ENCODE measurements at regions not wholly inside any gene's neighbourhood (a gene's known extent, or its start where the extent isn't known, plus 50 kb on each side); places are given as distances from the start of the nearest gene placed in this dataset.

DNA sequence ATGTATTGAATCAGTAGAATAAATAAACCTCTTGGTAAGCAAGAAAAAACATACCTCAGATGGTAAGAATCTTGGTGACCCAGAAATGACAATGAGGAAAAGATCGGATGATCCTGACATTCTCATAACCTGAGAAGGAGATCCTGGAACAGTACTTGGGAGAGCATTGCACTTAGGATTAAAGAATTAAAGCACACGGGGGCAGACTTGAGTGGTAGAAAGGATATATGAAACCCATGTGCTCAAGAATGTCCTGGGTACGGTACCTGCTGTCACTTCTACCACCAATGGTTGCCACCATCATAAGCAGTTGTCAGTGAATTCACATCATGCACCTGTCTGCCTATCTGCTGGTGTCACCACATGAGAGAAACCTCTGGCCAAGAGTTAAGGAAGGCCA is 108.9 kb upstream of the GJB5 start:
- TF ChIP-seq SIN3A (IDR thresholded peaks at IDR 0.05; ENCODE audit: borderline replicate concordance, insufficient read depth, low read length) (no peak), TAF1 (IDR thresholded peaks at IDR 0.05; ENCODE audit: borderline replicate concordance, insufficient read depth, low read length) (no peak), FOXP2 (optimal IDR thresholded peaks at IDR 0.05; ENCODE audit: borderline replicate concordance, extremely low read depth, extremely low read length, insufficient read depth) (no peak), POLR2AphosphoS5 (IDR thresholded peaks at IDR 0.05; ENCODE audit: low read depth, low read length) (no peak)
- TF ChIP-seq, protein P1, sequence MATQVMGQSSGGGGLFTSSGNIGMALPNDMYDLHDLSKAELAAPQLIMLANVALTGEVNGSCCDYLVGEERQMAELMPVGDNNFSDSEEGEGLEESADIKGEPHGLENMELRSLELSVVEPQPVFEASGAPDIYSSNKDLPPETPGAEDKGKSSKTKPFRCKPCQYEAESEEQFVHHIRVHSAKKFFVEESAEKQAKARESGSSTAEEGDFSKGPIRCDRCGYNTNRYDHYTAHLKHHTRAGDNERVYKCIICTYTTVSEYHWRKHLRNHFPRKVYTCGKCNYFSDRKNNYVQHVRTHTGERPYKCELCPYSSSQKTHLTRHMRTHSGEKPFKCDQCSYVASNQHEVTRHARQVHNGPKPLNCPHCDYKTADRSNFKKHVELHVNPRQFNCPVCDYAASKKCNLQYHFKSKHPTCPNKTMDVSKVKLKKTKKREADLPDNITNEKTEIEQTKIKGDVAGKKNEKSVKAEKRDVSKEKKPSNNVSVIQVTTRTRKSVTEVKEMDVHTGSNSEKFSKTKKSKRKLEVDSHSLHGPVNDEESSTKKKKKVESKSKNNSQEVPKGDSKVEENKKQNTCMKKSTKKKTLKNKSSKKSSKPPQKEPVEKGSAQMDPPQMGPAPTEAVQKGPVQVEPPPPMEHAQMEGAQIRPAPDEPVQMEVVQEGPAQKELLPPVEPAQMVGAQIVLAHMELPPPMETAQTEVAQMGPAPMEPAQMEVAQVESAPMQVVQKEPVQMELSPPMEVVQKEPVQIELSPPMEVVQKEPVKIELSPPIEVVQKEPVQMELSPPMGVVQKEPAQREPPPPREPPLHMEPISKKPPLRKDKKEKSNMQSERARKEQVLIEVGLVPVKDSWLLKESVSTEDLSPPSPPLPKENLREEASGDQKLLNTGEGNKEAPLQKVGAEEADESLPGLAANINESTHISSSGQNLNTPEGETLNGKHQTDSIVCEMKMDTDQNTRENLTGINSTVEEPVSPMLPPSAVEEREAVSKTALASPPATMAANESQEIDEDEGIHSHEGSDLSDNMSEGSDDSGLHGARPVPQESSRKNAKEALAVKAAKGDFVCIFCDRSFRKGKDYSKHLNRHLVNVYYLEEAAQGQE (IDR thresholded peaks at IDR 0.05; ENCODE audit: insufficient read depth in 1 of 2, low read depth in 2 of 2, low read length in 2 of 2), result no peak

DNA sequence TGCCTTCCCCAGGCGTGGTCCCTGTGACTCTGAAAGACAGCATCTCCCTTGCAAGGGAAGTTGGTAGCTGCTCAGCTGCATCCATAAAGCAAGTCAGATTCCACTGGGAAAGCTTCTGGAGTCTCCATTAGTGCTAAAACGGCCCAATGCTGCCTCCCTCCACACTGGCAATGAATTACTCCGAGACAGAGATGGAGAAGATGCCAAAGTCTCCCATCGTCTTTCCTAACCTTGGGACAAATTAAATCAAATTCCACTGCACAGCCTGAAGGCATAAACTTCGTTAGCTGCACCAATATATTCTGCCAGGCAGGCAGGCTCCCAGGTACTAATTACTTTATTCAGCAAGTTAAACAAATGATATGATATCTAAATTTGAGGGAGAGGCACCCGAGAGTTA is 106.3 kb upstream of the GJB5 start:
- no peak for TF ChIP-seq SIN3A (IDR thresholded peaks at IDR 0.05; ENCODE audit: borderline replicate concordance, insufficient read depth, low read length)
- no peak for TF ChIP-seq FOXP2 (optimal IDR thresholded peaks at IDR 0.05; ENCODE audit: borderline replicate concordance, extremely low read depth, extremely low read length, insufficient read depth)
- no peak for TF ChIP-seq POLR2AphosphoS5 (IDR thresholded peaks at IDR 0.05; ENCODE audit: low read depth, low read length)
- no peak for TF ChIP-seq TAF1 (IDR thresholded peaks at IDR 0.05; ENCODE audit: borderline replicate concordance, insufficient read depth, low read length)
- TF ChIP-seq, protein P1 (IDR thresholded peaks at IDR 0.05; ENCODE audit: insufficient read depth in 1 of 2, low read depth in 2 of 2, low read length in 2 of 2), result no peak

DNA sequence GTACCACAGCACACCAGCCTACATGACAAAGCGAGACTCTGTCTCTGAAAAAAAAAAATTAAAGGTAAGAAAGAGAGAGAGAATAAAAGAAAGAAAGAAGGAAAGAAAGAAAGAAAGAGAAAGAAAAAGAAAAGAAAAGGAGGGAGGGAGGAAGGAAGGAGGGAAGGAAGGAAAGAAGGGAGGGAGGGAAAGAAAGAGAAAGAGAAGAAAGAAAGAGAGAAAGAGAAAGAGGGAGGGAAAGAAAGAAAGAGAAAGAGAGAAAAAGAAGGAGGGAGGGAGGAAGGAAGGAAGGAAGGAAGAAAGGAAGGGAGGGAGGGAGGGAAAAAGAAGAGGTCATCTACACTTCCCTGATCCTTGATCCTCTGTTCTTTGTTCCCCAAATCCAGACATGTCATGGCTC is 104.8 kb upstream of the GJB5 start:
- TF ChIP-seq POLR2AphosphoS5 (IDR thresholded peaks at IDR 0.05; ENCODE audit: low read depth, low read length) (no peak), TAF1 (IDR thresholded peaks at IDR 0.05; ENCODE audit: borderline replicate concordance, insufficient read depth, low read length) (no peak), SIN3A (IDR thresholded peaks at IDR 0.05; ENCODE audit: borderline replicate concordance, insufficient read depth, low read length) (no peak), FOXP2 (optimal IDR thresholded peaks at IDR 0.05; ENCODE audit: borderline replicate concordance, extremely low read depth, extremely low read length, insufficient read depth) (no peak)
- TF ChIP-seq, protein P1 (IDR thresholded peaks at IDR 0.05; ENCODE audit: insufficient read depth in 1 of 2, low read depth in 2 of 2, low read length in 2 of 2), result no peak

DNA sequence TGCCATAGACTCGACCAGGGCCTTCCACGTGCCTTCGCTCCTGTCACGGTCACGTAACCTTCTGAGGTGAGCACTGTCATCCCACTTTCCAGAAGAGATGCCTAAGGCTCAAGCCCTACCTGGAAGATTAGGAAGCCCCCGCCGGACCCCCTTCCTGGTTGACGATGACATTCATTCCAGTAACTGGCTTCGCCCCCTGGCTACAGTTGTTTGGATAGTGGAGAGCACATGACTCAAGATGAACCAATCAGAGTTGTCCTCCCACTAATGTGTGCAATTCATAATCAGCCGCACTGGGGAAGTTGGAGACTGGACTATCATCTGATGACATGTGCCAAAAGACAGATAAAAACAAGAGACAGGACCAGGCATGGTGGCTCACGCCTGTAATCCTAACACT is 104.0 kb upstream of the GJB5 start:
- TF ChIP-seq SIN3A (IDR thresholded peaks at IDR 0.05; ENCODE audit: borderline replicate concordance, insufficient read depth, low read length), result no peak
- no peak for TF ChIP-seq POLR2AphosphoS5 (IDR thresholded peaks at IDR 0.05; ENCODE audit: low read depth, low read length)
- TF ChIP-seq TAF1 (IDR thresholded peaks at IDR 0.05; ENCODE audit: borderline replicate concordance, insufficient read depth, low read length), result no peak
- TF ChIP-seq FOXP2 (optimal IDR thresholded peaks at IDR 0.05; ENCODE audit: borderline replicate concordance, extremely low read depth, extremely low read length, insufficient read depth), result no peak
- TF ChIP-seq, protein P1 (IDR thresholded peaks at IDR 0.05; ENCODE audit: insufficient read depth in 1 of 2, low read depth in 2 of 2, low read length in 2 of 2), result no peak

DNA sequence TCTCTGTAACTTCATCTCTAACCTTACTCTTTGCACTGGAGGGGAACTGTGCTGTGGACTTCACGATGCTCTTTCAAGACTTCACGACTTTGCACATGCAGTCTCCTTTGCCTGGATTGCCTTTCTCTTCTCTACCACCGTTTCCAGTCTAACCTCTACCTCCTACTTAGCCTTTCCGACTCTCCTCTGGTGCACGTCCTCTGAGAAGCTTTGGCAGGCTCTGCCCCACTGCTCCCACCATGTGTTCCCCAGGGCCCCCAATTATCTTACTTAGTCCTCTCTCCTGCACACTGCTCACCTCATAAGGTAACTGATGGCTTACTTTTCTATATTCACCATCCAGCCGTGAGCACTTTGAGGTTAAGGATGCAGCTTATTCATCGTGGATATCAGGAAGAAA is 101.7 kb upstream of the GJB5 start:
- TF ChIP-seq POLR2AphosphoS5 (IDR thresholded peaks at IDR 0.05; ENCODE audit: low read depth, low read length) (no peak), FOXP2 (optimal IDR thresholded peaks at IDR 0.05; ENCODE audit: borderline replicate concordance, extremely low read depth, extremely low read length, insufficient read depth) (no peak), TAF1 (IDR thresholded peaks at IDR 0.05; ENCODE audit: borderline replicate concordance, insufficient read depth, low read length) (no peak), SIN3A (IDR thresholded peaks at IDR 0.05; ENCODE audit: borderline replicate concordance, insufficient read depth, low read length) (no peak)
- TF ChIP-seq, protein P1 (IDR thresholded peaks at IDR 0.05; ENCODE audit: insufficient read depth in 1 of 2, low read depth in 2 of 2, low read length in 2 of 2), result no peak

Data from PFSK-1 (cell line).